Right lobe of liver (tissue), 6 donors: ENCODE measurements at regions not wholly inside any gene's neighbourhood (a gene's known extent, or its start where the extent isn't known, plus 50 kb on each side); places are given as distances from the start of the nearest gene placed in this dataset.

ENCODE experiments used
- ATAC-seq, 4 donors: fragments of 200-7000 bp; cut with Tn5 transposase; one replicate each; pipeline ENCODE4 v1.9.1; 2020; ENCODE audit warnings: mild to moderate bottlenecking in 4 of 4, moderate library complexity in 4 of 4
- DNase-seq, 3 donors: peaks; one replicate each; pipeline ENCODE4 v3.0.0-alpha.2; 2020
- H3K27ac ChIP-seq, 3 donors: fragments of 200-600 bp; one replicate each; pipeline ENCODE4 v1.8.0; 2022
- H3K27me3 ChIP-seq, 2 donors: fragments of 200-600 bp; one replicate each; pipeline ENCODE4 v1.8.0; 2022
- H3K36me3 ChIP-seq, 4 donors: fragments of 200-600 bp; sonication (generic) in 1 of 4; one replicate each; pipeline versions ENCODE4 v1.5.1 to v1.8.0; 2017 to 2022; ENCODE audit warnings: control low read depth in 1 of 4
- H3K4me1 ChIP-seq, 4 donors: fragments of 200-600 bp; sonication (generic) in 1 of 4; one replicate each; pipeline versions ENCODE4 v1.5.1 to v1.8.0; 2017 to 2022; ENCODE audit warnings: control low read depth in 1 of 4
- H3K4me3 ChIP-seq, 3 donors: fragments of 200-600 bp; one replicate each; pipeline ENCODE4 v1.8.0; 2022
- H3K9me3 ChIP-seq, 4 donors: fragments of 200-600 bp; sonication (generic) in 1 of 4; one replicate each; pipeline versions ENCODE4 v1.5.1 to v1.8.0; 2017 to 2022; ENCODE audit warnings: control low read depth in 1 of 4
- CTCF ChIP-seq, 4 donors: fragments of 200-600 bp in 3 of 4; fragments of 450-650 bp in 1 of 4; IDR thresholded peaks; one replicate each; pipeline versions ENCODE4 v1.5.1 to v1.8.0; 2016 to 2022; ENCODE audit warnings: antibody characterized with exemption in 4 of 4, mild to moderate bottlenecking in 2 of 4
- POLR2A ChIP-seq: fragments of 450-650 bp; IDR thresholded peaks from one replicate; pipeline ENCODE4 v1.6.1; 2017; ENCODE audit warnings: antibody characterized with exemption, mild to moderate bottlenecking
- WGBS: methylation state at CpG from one replicate; pipeline ENCODE4 v1.1.6; 2018; ENCODE audit warnings: low coverage, low lambda C conversion rate; ENCODE audit not compliant: insufficient coverage; ENCODE audit errors: missing lambda C conversion rate; 5-methylcytosine and 5-hydroxymethylcytosine counted together
- intact Hi-C, 2 donors: fragments of 100-400 bp; cut with DNase I; formaldehyde crosslinking; loops; one replicate each; pipeline versions ENCODE4 v1.11.2 to v1.14.1; 2022
- donor health status: DM: no; HTN: yes; CAD: no.
- donor health status: DM: no; HTN: no; CAD: no.
- donor health status: DM: no; HTN: no; CAD: no.
- donor health status: DM: no; HTN: yes; CAD: no.
- donor health status: DM: no; HTN: yes; CAD: no.

DNA sequence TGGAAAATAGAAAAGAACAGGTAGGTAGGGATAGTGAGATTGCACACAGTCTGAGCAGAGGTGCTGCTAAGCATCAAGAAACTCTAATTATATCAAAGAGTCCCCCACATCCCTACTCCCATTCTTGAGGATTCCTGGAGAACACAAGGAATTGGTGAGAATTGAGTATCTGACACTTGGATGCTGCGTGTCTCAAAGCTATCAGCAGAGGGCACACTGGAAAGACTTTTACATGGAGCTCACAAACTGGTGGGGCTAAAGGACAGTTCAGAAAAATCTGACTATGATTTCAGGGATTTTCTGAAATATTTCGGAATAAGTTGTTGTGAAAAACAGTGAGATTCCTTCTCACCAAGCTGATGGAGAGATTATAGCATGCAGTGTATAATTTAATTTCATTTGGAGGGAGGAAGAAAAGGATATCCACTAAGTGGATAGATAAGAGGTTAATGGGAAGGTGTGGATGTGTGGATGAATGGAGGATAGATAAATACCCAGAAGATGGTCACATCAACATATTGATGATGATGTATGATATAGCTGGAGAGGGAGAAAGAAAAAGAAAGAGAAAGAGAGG, 215.4 kb upstream of the DEFB112 start:
- DNase-seq: no peak
- H3K4me1 ChIP-seq: no peaks in the 10 kb centered on the region
- TF ChIP-seq CTCF (IDR thresholded peaks at IDR 0.05): peak in 3 of 4 donors; percentile 16 to 40 (median 27)
- no peak for TF ChIP-seq POLR2A

GRCh38 chr6:50270415-50270814, 220.7 kb upstream of the DEFB112 start:
- DNase-seq (no peak), ATAC-seq (no peak)
- Histone ChIP-seq H3K27ac (no peak overlapping the region), H3K36me3 (no peaks in the 10 kb centered on the region), H3K27me3 (no peaks in the 10 kb centered on the region), H3K4me3 (no peak overlapping the region), H3K4me1 (no peaks in the 10 kb centered on the region), H3K9me3 (no peaks in the 10 kb centered on the region)
- 19% methylated on average over 1 of the region's 1 CpG for WGBS
- intact Hi-C loops: no loop called here
- no peak for TF ChIP-seq CTCF (IDR thresholded peaks at IDR 0.05)
- no peak for TF ChIP-seq POLR2A

More for the DNA sequence above, 215.4 kb upstream of the DEFB112 start:
- Histone ChIP-seq H3K27ac (no peak overlapping the region), H3K27me3 (no peaks in the 10 kb centered on the region), H3K9me3 (no peaks in the 10 kb centered on the region), H3K36me3 (no peaks in the 10 kb centered on the region), H3K4me3 (no peak overlapping the region)
- WGBS: 14% methylated on average over 2 of the region's 2 CpGs
- intact Hi-C loops: no loop called here
- ATAC-seq: peak in 2 of 4 donors; percentile 36 to 42

- Histone ChIP-seq H3K9me3 (no peaks in the 10 kb centered on the region), H3K36me3 (no peaks in the 10 kb centered on the region), H3K4me3 (no peak overlapping the region), H3K27ac (no peak overlapping the region), H3K27me3 (no peaks in the 10 kb centered on the region), H3K4me1 (no peaks in the 10 kb centered on the region)
- TF ChIP-seq CTCF (IDR thresholded peaks at IDR 0.05) (no peak), POLR2A (no peak)
- ATAC-seq: no peak
- intact Hi-C loops: no loop called here
- DNase-seq: no peak
- WGBS: 36% methylated on average over 2 of the region's 2 CpGs
These were observed 221.5 kb upstream of the DEFB112 start for GRCh38 chr6:50271266-50271665.

DNA sequence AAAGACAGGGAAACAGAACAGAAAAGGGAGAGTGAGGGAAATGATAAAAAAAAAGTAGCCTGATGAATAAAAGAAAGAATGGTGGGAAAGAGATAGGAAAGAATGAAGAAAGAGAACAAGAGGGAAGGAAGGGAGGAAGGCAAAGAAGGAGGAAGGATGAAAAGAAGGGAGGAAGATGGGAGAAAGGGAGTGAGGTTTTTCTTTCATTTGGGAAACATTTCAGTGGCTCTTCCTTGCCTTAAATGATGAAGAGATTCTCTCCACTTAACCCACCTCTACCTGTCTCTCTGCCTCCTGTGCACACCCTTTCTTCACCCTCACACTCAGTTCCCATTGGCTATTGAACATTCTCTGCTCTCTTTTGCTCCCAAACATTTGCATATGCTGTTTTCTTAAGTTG, 222.1 kb upstream of the DEFB112 start:
- Histone ChIP-seq H3K9me3 (no peaks in the 10 kb centered on the region), H3K27me3 (no peaks in the 10 kb centered on the region), H3K36me3 (no peaks in the 10 kb centered on the region), H3K4me3 (no peak overlapping the region), H3K27ac (no peak overlapping the region), H3K4me1 (no peaks in the 10 kb centered on the region)
- intact Hi-C loops: no loop called here
- TF ChIP-seq CTCF (IDR thresholded peaks at IDR 0.05): no peak
- TF ChIP-seq POLR2A: no peak
- ATAC-seq: no peak
- no peak for DNase-seq

- intact Hi-C loops: no loop called here
- no peak overlapping the region for H3K27ac ChIP-seq
- no peak overlapping the region for H3K4me3 ChIP-seq
- no peaks in the 10 kb centered on the region for H3K36me3 ChIP-seq
- no peaks in the 10 kb centered on the region for H3K9me3 ChIP-seq
- DNase-seq: no peak
- TF ChIP-seq CTCF (IDR thresholded peaks at IDR 0.05): no peak
- no peak for TF ChIP-seq POLR2A
- no peak for ATAC-seq
- no peaks in the 10 kb centered on the region for H3K4me1 ChIP-seq
- H3K27me3 ChIP-seq: no peaks in the 10 kb centered on the region
These were observed 222.9 kb upstream of the DEFB112 start for GRCh38 chr6:50272611-50273010.
